CD14-positive monocyte (primary cell): ENCODE measurements at regions not wholly inside any gene's neighbourhood (a gene's known extent, or its start where the extent isn't known, plus 50 kb on each side); places are given as distances from the start of the nearest gene placed in this dataset.

Experiments used
- DNase-seq, 3 donors: peaks; one replicate each; pipeline ENCODE4 v3.0.0-alpha.2; 2011 to 2022
- H2AFZ ChIP-seq: 2 replicates; pipeline ENCODE4 v1.6.0; 2012; ENCODE audit warnings: mild to moderate bottlenecking, low read depth, low read length, inconsistent platforms; ENCODE audit not compliant: insufficient read depth, poor library complexity, severe bottlenecking
- H3K27ac ChIP-seq, 2 donors: 1 replicate in 1 of 2; 2 replicates in 1 of 2; pipeline ENCODE4 v1.5.1; 2012 to 2013; ENCODE audit warnings: low read length in 2 of 2, control low read depth in 1 of 2, inconsistent platforms in 1 of 2, low read depth in 1 of 2, mild to moderate bottlenecking in 1 of 2
- H3K27me3 ChIP-seq, 2 donors: one replicate each; pipeline versions ENCODE4 v1.6.0 to v1.6.1; 2011 to 2013; ENCODE audit warnings: low read length in 2 of 2; ENCODE audit not compliant: control insufficient read depth in 2 of 2, insufficient read depth in 2 of 2
- H3K36me3 ChIP-seq, 2 donors: replicated peaks in 1 of 2; 1 replicate in 1 of 2; 2 replicates in 1 of 2; pipeline versions ENCODE4 v1.5.1 to v1.6.1; 2012 to 2013; ENCODE audit warnings: low read length in 2 of 2, control low read depth in 1 of 2, inconsistent platforms in 1 of 2, mild to moderate bottlenecking in 1 of 2; ENCODE audit not compliant: insufficient read depth in 2 of 2, control insufficient read depth in 1 of 2
- H3K4me1 ChIP-seq, 2 donors: 1 replicate in 1 of 2; 2 replicates in 1 of 2; pipeline versions ENCODE4 v1.5.1 to v1.6.1; 2012 to 2013; ENCODE audit warnings: low read length in 2 of 2, control low read depth in 1 of 2, inconsistent platforms in 1 of 2, mild to moderate bottlenecking in 1 of 2, moderate library complexity in 1 of 2; ENCODE audit not compliant: insufficient read depth in 2 of 2, control insufficient read depth in 1 of 2
- H3K4me2 ChIP-seq: replicated peaks from 2 replicates; pipeline ENCODE3; 2012; ENCODE audit warnings: low read length, moderate library complexity, mild to moderate bottlenecking; ENCODE audit not compliant: poor library complexity, severe bottlenecking; ENCODE audit errors: extremely low read depth
- H3K4me3 ChIP-seq, 3 experiments: fragments of 200-600 bp in 1 of 3; sonication (generic) in 1 of 3; replicated peaks in 1 of 3; 1 replicate in 2 of 3; 2 replicates in 1 of 3; pipeline ENCODE4 v1.5.1; 2011 to 2013; ENCODE audit warnings: low read length in 3 of 3, mild to moderate bottlenecking in 3 of 3, control low read depth in 2 of 3, low read depth in 2 of 3, inconsistent platforms in 1 of 3, moderate library complexity in 1 of 3
- H3K79me2 ChIP-seq: 2 replicates; pipeline ENCODE4 v1.6.0; 2012; ENCODE audit warnings: mild to moderate bottlenecking, control low read depth, inconsistent platforms, low read length, moderate library complexity; ENCODE audit not compliant: insufficient read depth
- H3K9ac ChIP-seq: 2 replicates; pipeline ENCODE4 v1.6.0; 2017; ENCODE audit warnings: low read length, mild to moderate bottlenecking; ENCODE audit not compliant: insufficient read depth, poor library complexity, severe bottlenecking
- H3K9me3 ChIP-seq, 2 donors: replicated peaks in 1 of 2; 1 replicate in 1 of 2; 2 replicates in 1 of 2; pipeline versions ENCODE4 v1.5.1 to v1.6.1; 2012 to 2013; ENCODE audit warnings: low read length in 2 of 2, control low read depth in 1 of 2; ENCODE audit not compliant: control insufficient read depth in 1 of 2, insufficient read depth in 1 of 2
- H4K20me1 ChIP-seq: 2 replicates; pipeline ENCODE4 v1.6.0; 2012; ENCODE audit warnings: mild to moderate bottlenecking, low read length, control low read depth, moderate library complexity; ENCODE audit not compliant: insufficient read depth
- H3K27ac Mint-ChIP-seq, 7 donors: one replicate each; pipeline ENCODE4 v1.8.0; 2020; ENCODE audit warnings: mild to moderate bottlenecking in 7 of 7, mixed read lengths in 7 of 7, moderate library complexity in 6 of 7, inconsistent platforms in 2 of 7
- H3K27me3 Mint-ChIP-seq, 3 donors: one replicate each; pipeline ENCODE4 v1.8.0; 2021 to 2022; ENCODE audit warnings: low read depth in 3 of 3, mild to moderate bottlenecking in 3 of 3, mixed read lengths in 3 of 3, moderate library complexity in 3 of 3, inconsistent platforms in 1 of 3
- H3K36me3 Mint-ChIP-seq, 2 donors: one replicate each; pipeline ENCODE4 v1.8.0; 2020; ENCODE audit warnings: mixed read lengths in 2 of 2, inconsistent platforms in 1 of 2, mild to moderate bottlenecking in 1 of 2
- H3K4me1 Mint-ChIP-seq: one replicate; pipeline ENCODE4 v1.8.0; 2020; ENCODE audit warnings: mild to moderate bottlenecking, mixed read lengths
- H3K4me3 Mint-ChIP-seq, 2 donors: one replicate each; pipeline ENCODE4 v1.8.0; 2020; ENCODE audit warnings: mild to moderate bottlenecking in 2 of 2, mixed read lengths in 2 of 2, moderate library complexity in 1 of 2
- H3K9me3 Mint-ChIP-seq, 7 donors: one replicate each; pipeline ENCODE4 v1.8.0; 2020 to 2022; ENCODE audit warnings: mixed read lengths in 7 of 7, mild to moderate bottlenecking in 6 of 7, moderate library complexity in 6 of 7, inconsistent platforms in 2 of 7
- WGBS: methylation state at CpG from one replicate; pipeline ENCODE4 v1.1.5; 2013; ENCODE audit warnings: missing lambda C conversion rate; ENCODE audit not compliant: insufficient coverage; 5-methylcytosine and 5-hydroxymethylcytosine counted together
- intact Hi-C, 2 donors: fragments of 100-400 bp; cut with micrococcal nuclease; formaldehyde crosslinking; loops; one replicate each; pipeline versions ENCODE4 v1.15.0 to v1.15.1; 2023
- TF ChIP-seq, protein P1 (sequence below): fragments of 200-600 bp; IDR thresholded peaks from one replicate; pipeline ENCODE4 v1.8.0; 2022; ENCODE audit warnings: antibody characterized with exemption, mild to moderate bottlenecking

DNA sequence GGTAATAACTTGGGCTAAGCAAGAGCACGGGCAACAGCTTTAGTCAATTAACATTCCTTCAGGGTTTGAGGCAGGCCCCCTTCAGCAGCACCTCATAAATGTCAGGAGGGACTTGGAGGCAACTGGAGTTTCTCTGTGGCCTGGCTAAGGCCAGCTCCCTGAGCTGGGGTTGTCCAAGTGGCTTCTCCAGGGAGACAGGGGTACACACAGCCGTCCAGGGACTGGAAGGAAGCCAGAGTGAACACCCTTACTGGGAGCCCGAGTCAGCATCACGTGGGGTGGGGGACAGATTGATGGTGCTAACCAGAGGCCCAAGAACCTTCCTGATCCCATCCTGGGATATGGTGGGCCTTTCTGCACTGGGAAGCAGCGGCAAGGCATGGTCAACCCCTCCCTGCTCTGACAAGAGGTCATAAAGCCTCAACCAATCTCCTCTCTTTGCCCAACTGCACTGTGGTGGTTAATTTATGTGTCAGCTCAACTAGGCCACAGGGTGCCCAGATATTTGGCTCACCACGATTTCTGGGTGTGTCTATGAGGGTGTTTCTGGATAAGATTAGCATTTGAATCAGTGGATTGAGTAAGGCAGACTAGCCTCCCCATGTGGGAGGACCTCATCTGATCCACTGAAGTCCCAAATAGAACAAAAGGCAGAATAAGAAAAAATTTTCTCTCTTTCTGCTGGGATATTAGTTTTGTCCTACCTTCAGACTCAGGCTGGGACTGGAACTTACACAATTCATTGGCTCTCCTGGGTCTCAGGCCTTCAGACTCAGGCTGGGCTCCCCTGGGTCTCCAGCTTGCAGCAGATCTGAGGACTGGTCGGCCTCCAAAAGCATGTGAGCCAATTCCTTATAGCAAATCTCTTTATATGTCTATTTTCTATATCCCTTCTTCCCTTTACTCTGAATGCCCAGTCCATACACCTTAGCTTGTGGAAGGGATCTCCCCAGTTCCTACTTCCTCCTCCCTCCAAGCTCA lies 127.2 kb upstream of the LARP1 start:
- no peaks in the 10 kb centered on the region for H3K36me3 Mint-ChIP-seq
- H3K4me1 Mint-ChIP-seq, result no peaks in the 10 kb centered on the region
- H3K27ac ChIP-seq, result no peak overlapping the region
- no peak overlapping the region for H3K4me3 ChIP-seq
- TF ChIP-seq, protein P1, sequence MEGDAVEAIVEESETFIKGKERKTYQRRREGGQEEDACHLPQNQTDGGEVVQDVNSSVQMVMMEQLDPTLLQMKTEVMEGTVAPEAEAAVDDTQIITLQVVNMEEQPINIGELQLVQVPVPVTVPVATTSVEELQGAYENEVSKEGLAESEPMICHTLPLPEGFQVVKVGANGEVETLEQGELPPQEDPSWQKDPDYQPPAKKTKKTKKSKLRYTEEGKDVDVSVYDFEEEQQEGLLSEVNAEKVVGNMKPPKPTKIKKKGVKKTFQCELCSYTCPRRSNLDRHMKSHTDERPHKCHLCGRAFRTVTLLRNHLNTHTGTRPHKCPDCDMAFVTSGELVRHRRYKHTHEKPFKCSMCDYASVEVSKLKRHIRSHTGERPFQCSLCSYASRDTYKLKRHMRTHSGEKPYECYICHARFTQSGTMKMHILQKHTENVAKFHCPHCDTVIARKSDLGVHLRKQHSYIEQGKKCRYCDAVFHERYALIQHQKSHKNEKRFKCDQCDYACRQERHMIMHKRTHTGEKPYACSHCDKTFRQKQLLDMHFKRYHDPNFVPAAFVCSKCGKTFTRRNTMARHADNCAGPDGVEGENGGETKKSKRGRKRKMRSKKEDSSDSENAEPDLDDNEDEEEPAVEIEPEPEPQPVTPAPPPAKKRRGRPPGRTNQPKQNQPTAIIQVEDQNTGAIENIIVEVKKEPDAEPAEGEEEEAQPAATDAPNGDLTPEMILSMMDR, result no peak
- intact Hi-C loops, result no loop called here
- H3K79me2 ChIP-seq, result no peaks in the 10 kb centered on the region
- H3K36me3 ChIP-seq, result no peaks in the 10 kb centered on the region
- H3K4me1 ChIP-seq, result no peaks in the 10 kb centered on the region
- H3K27me3 ChIP-seq, result no peaks in the 10 kb centered on the region
- H3K4me3 Mint-ChIP-seq, result no peak overlapping the region
- no peak overlapping the region for H3K9ac ChIP-seq
- no peaks in the 10 kb centered on the region for H3K9me3 ChIP-seq
- H4K20me1 ChIP-seq, result no peaks in the 10 kb centered on the region
- 93% methylated on average over 2 of the region's 7 CpGs for WGBS
- no peak for DNase-seq
- peaks cover 0 to 3% (median 0%) of the 10 kb centered on the region in 7 donors for H3K9me3 Mint-ChIP-seq
- no peak overlapping the region for H2AFZ ChIP-seq
- H3K27ac Mint-ChIP-seq, result no peak overlapping the region
- peaks cover 2 to 6% (median 2%) of the 10 kb centered on the region in 3 donors for H3K27me3 Mint-ChIP-seq
- H3K4me2 ChIP-seq, result no peak overlapping the region

DNA sequence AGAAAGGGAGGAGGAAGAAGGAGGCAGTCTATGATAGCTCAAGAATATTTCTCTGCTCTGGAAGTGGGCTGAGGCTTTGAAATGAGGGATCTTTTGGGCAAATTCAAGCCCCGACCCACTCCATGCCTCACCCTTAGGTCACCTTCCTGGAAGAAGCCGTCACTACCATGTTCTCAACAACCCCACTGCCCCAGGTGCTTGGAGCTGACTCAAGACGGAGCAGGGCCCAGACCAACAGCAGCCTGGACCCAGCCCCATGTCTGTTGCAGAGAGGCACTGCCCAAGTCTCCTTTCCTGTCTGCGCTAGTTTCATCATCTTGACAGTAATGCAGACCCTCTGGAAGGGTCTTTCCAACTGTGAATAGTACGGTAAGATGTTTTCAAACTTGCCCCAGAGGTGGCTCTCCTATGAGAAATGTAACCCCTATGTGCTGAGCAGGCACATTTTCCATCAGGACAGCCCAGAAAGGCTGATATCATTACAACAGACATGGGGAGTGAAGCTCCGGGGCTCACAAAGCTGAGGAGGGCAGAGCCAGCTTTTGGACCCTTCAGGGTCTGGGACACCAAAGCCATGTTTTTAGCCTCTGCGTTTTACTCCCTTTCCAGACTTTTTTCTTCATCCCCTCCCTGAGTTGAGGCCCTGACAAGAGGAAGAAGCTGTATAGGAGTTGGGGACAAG lies 128.2 kb upstream of the LARP1 start:
- H3K27me3 ChIP-seq, result no peaks in the 10 kb centered on the region
- DNase-seq, result no peak
- intact Hi-C loops, result no loop called here
- H3K9me3 Mint-ChIP-seq, result peaks cover 0 to 3% (median 0%) of the 10 kb centered on the region in 7 donors
- H3K4me3 ChIP-seq, result no peak overlapping the region
- H2AFZ ChIP-seq, result no peak overlapping the region
- 88% methylated on average over 6 of the region's 7 CpGs for WGBS
- H3K36me3 ChIP-seq, result no peaks in the 10 kb centered on the region
- H3K4me3 Mint-ChIP-seq, result no peak overlapping the region
- no peak overlapping the region for H3K4me2 ChIP-seq
- no peaks in the 10 kb centered on the region for H3K9me3 ChIP-seq
- H3K4me1 ChIP-seq, result no peaks in the 10 kb centered on the region
- TF ChIP-seq, protein P1, result no peak
- no peak overlapping the region for H3K9ac ChIP-seq
- no peak overlapping the region for H3K27ac ChIP-seq
- H4K20me1 ChIP-seq, result no peaks in the 10 kb centered on the region
- peaks cover 2 to 9% (median 4%) of the 10 kb centered on the region in 3 donors for H3K27me3 Mint-ChIP-seq
- no peaks in the 10 kb centered on the region for H3K36me3 Mint-ChIP-seq
- H3K27ac Mint-ChIP-seq, result no peak overlapping the region
- H3K4me1 Mint-ChIP-seq, result no peaks in the 10 kb centered on the region
- H3K79me2 ChIP-seq, result no peaks in the 10 kb centered on the region
